ENCODE measurements at regions not wholly inside any gene's neighbourhood (a gene's known extent, or its start where the extent isn't known, plus 50 kb on each side); places are given as distances from the start of the nearest gene placed in this dataset.

DNA sequence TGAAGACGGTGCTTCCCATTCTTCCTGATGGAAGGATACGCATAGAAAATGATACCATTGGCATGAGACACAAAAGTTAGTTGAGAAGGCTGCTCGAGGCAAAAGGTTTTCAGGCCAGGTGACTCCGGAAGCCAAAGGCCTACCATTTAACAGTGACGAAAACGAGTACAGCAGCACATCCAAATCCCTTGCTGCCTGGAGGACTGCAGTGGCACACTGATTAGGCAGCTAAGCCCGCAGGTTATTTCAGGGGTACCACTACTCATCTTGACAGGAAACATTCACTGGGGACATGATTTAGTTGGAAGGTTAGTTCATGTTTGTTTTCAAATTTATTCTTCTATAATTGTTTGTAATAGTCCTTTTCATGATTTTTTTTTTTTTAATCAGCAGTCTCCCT is 59.9 kb upstream of the BCHE start:
- Mint-ChIP-seq H3K4me1 (ENCODE audit: low read depth) (no peaks in the 10 kb centered on the region), H3K27me3 (ENCODE audit: low read depth) (no peaks in the 10 kb centered on the region), H3K9me3 (peaks cover 8% of the 10 kb centered on the region), H3K36me3 (ENCODE audit: low read depth) (no peaks in the 10 kb centered on the region), H3K4me3 (no peak overlapping the region), H3K27ac (no peak overlapping the region)
- no peak for DNase-seq (ENCODE audit: low spot score)

GRCh38 chr3:165895919-165896318 is 58.7 kb upstream of the BCHE start:
- no peak for DNase-seq (ENCODE audit: low spot score)
- H3K9me3 Mint-ChIP-seq, result peaks cover 8% of the 10 kb centered on the region

DNA sequence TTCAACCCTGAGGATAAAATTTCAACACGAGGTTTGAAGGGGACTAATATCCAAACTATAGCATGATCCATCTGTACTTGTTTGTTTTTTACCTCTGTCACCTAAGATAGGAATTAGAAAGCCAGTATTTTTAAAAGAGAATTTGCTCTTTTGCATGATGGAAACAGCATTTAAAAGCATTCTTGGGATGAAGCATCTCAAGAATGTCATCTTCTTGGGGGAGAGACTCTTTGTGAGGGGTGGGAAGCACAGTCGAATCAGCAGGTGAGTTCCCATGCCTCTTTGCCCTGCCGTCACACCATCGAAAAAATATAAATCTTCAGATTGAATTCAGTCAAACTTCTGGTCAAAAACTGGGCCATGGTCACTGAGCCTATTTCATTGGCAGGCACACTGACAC is 55.3 kb upstream of the BCHE start:
- Mint-ChIP-seq H3K27me3 (ENCODE audit: low read depth) (no peaks in the 10 kb centered on the region), H3K9me3 (peaks cover 5% of the 10 kb centered on the region)
- no peak for DNase-seq (ENCODE audit: low spot score)

More at GRCh38 chr3:165895919-165896318, 58.7 kb upstream of the BCHE start:
- no peaks in the 10 kb centered on the region for H3K4me1 Mint-ChIP-seq (ENCODE audit: low read depth)
- H3K27ac Mint-ChIP-seq, result no peak overlapping the region
- H3K27me3 Mint-ChIP-seq (ENCODE audit: low read depth), result no peaks in the 10 kb centered on the region
- H3K4me3 Mint-ChIP-seq, result no peak overlapping the region
- no peaks in the 10 kb centered on the region for H3K36me3 Mint-ChIP-seq (ENCODE audit: low read depth)

More for the DNA sequence above, 55.3 kb upstream of the BCHE start:
- Mint-ChIP-seq H3K27ac (no peak overlapping the region), H3K36me3 (ENCODE audit: low read depth) (no peaks in the 10 kb centered on the region), H3K4me3 (no peak overlapping the region), H3K4me1 (ENCODE audit: low read depth) (no peaks in the 10 kb centered on the region)

All from T-helper 2 cell treated with Interferon-gamma antibody and Interleukin-4, amounts not matched to agents 5 μg/mL and 100 μg/mL, for 36 hours (primary cell).